CD4-positive, alpha-beta T cell treated with Interleukin-17A for 1 hour (primary cell): ENCODE measurements at regions not wholly inside any gene's neighbourhood (a gene's known extent, or its start where the extent isn't known, plus 50 kb on each side); places are given as distances from the start of the nearest gene placed in this dataset.
"Not testable (repeated sequence)": the region's sequence is repeated elsewhere in the genome, so short reads cannot be mapped to it uniquely, and the experiment has no call there.

Experiments
- DNase-seq: peaks from one replicate; pipeline ENCODE4 v3.0.0-alpha.2; 2020

GRCh38 chr3:13192471-13193213 lies 119.4 kb upstream of the IQSEC1 start:
- no peak for DNase-seq

- no peak for DNase-seq
Measured at GRCh38 chr3:13191016-13191415, 117.8 kb upstream of the IQSEC1 start.

- no peak for DNase-seq
Measured at GRCh38 chr3:13190378-13190765, 117.1 kb upstream of the IQSEC1 start.

- peak; percentile 31 for DNase-seq
Measured at GRCh38 chr3:13189639-13190377, 116.6 kb upstream of the IQSEC1 start.

GRCh38 chr3:13188975-13189374 lies 115.7 kb upstream of the IQSEC1 start:
- DNase-seq = no peak

- DNase-seq = no peak
Measured at GRCh38 chr3:13188181-13188779, 115.1 kb upstream of the IQSEC1 start.

- no peak for DNase-seq
Measured at GRCh38 chr3:13187593-13187992, 114.4 kb upstream of the IQSEC1 start.

GRCh38 chr3:13186435-13186815 lies 113.2 kb upstream of the IQSEC1 start:
- DNase-seq = no peak

- DNase-seq = no peak
Measured at GRCh38 chr3:13185737-13186434, 112.7 kb upstream of the IQSEC1 start.

- not testable (repeated sequence) for DNase-seq
Measured at GRCh38 chr3:13179582-13180210, 106.5 kb upstream of the IQSEC1 start.

GRCh38 chr3:13179181-13179580 lies 106.0 kb upstream of the IQSEC1 start:
- no peak for DNase-seq

GRCh38 chr3:13178107-13178506 lies 104.9 kb upstream of the IQSEC1 start:
- DNase-seq = no peak

- no peak for DNase-seq
Measured at GRCh38 chr3:13177641-13178040, 104.4 kb upstream of the IQSEC1 start.

- DNase-seq = no peak
Measured at GRCh38 chr3:13177236-13177635, 104.0 kb upstream of the IQSEC1 start.

GRCh38 chr3:13176445-13176844 lies 103.2 kb upstream of the IQSEC1 start:
- DNase-seq = no peak

GRCh38 chr3:13174803-13175135 lies 101.5 kb upstream of the IQSEC1 start:
- no peak for DNase-seq

- no peak for DNase-seq
Measured at GRCh38 chr3:13174011-13174802, 101.0 kb upstream of the IQSEC1 start.

GRCh38 chr3:13173186-13173585 lies 100.0 kb upstream of the IQSEC1 start:
- no peak for DNase-seq

GRCh38 chr3:13172644-13173013 lies 99.4 kb upstream of the IQSEC1 start:
- DNase-seq = no peak

GRCh38 chr3:13171704-13172643 lies 98.7 kb upstream of the IQSEC1 start:
- no peak for DNase-seq

- no peak for DNase-seq
Measured at GRCh38 chr3:13170317-13170716, 97.1 kb upstream of the IQSEC1 start.
